ENCODE measurements at regions not wholly inside any gene's neighbourhood (a gene's known extent, or its start where the extent isn't known, plus 50 kb on each side); places are given as distances from the start of the nearest gene placed in this dataset.

DNA sequence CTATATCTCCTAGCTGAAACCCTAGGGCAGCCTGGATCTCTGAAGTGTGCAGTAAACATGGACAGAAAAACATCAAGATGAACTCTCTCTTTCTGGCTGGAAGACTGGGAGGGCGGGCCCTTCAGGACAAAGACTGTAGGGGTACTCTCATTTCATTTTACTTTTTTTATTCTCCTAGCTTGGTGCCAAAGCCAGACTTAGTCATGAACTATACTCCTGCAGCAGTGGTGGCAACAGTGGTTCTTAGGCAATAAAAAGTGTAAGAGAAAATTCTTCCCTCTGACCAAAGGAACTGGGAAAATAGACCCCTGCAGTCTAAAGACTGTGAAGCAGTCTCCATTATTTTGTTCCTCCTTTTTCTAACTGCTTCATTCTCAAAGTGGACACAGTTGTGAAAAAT lies 213.8 kb upstream of the JUN start:
- DNase-seq = no peak

DNA sequence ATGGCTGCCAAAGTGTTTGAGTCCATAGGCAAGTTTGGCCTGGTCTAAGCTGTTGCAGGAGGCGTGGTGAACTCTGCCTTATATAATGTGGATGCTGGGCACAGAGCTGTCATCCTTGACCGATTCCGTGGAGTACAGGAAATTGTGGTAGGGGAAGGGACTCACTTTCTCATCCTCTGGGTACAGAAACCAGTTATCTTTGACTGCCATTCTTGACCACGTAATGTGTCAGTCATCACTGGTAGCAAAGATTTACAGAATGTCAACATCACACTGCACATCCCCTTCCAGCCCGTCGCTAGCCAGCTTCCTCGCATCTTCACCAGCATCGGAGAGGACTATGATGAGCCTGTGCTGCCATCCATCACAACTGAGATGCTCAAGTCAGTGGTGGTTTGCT lies 215.8 kb upstream of the JUN start:
- DNase-seq = no peak

GRCh38 chr1:59004755-59005154 lies 220.9 kb upstream of the JUN start:
- DNase-seq = no peak

DNA sequence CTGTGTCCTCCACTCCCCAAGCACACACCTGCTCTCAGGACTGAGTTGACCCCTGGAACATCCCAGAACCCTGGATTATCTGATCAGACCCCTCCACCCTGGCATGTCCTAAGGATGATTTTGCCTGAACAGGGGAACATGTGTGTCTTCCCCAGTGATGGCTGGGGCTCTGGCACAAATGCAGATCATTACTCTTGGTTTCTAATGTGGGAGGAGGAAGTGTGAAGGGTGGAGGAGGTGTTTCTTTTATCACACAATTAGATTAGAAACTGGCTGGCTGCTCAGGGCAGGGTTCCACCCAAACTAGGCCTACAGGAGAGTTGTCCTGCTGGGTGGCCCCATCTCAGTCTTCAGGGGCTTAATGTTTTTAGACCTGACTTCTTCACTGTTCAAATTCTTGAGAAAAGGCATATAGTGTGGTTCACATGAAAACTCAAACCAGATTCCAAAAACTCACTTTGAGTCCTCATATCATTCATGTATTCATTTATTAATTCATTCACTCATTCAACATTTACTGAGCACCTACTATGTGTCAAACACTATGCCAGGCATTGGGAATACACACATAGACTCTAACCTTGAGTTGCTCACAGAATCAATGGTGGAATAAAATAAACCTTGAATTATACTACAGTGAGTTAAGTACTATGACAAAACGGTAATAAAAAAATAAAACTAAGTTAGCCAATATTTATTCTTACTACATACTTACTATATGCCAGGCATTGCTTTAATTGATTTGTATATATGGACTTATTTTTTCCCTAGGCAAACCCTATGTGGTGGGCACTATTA lies 221.8 kb upstream of the JUN start:
- DNase-seq = no peak

DNA sequence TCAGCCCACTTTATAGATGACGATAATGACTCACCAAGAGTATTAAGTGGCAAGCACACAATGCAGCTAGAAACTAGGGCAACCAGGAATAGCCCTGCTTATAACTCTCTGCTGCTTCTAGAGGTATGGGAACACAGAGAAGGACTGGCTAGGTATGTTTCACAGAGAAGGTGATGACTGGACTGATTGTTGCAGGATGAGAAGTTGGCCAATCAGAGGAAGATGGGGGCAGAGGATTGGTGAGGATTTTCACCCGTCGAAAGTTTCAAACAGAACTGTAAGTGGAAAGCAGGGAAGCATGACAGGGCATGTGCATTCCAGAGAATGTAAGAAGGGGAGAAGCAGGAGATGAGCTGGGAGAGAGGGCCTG lies 222.4 kb upstream of the JUN start:
- no peak for DNase-seq

- DNase-seq = no peak
These were observed 223.1 kb upstream of the JUN start for GRCh38 chr1:59006932-59007331.

DNA sequence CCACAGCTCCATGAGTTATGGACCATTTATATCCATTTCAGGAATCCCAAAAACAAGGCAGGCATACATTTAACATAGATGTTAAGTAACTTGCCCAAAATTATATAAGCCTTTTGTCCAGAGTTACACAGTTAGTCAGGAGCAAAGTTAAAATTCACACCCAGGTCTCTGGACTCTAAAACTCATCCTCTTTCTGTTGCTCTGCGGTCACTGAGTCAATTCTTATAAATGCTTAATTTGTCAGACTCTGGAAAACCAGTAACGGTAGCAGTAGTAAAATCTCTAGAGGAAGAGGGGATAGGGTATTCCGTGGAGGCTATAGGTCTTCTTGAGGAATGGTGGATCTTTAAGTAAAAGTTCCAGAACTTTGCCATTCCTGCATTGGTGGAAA lies 223.6 kb upstream of the JUN start:
- no peak for DNase-seq

GRCh38 chr1:59007820-59008598 lies 224.2 kb upstream of the JUN start:
- no peak for DNase-seq

GRCh38 chr1:59008599-59009347 lies 224.9 kb upstream of the JUN start:
- no peak for DNase-seq

GRCh38 chr1:59011663-59012062 lies 227.8 kb upstream of the JUN start:
- DNase-seq = no peak

- DNase-seq = no peak
These were observed 228.5 kb upstream of the JUN start for GRCh38 chr1:59012378-59012777.

DNA sequence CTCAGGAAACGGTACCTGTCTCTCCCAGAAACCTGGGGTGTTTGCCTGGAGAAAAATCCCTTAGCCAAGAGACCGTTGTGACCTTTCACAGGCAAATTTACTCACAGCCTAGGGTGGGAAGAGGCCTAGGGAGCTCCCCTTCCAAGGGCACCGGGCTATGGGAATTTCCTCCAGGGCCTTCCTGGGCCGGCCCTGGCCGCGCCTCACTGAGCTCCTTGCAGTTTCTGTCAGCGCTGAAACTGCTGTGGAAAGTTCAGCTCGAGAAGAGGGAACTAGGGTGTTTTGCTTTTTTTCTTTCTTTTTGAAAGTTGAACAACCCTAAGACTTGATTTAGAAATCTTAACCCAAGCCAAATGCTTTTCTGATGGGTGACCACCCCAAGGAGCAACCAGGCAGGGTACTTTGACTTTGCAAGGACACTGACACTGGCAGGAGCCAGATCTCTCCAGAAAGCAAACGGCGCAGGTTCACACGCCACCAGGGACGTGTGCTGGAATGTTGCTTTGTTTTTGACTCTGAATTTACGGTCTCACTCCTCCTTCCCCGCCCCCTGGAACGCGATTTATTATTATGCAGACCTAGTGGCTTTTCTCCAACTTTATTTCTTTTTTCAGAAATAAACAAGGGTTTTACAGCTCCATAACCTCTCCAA lies 229.6 kb upstream of the JUN start:
- peak in 4 of 56 donors; percentile 9 to 17 (median 10) for DNase-seq

- no peak for DNase-seq
These were observed 230.1 kb upstream of the JUN start for GRCh38 chr1:59013928-59014279.

GRCh38 chr1:59014827-59015226 lies 231.0 kb upstream of the JUN start:
- no peak for DNase-seq

DNA sequence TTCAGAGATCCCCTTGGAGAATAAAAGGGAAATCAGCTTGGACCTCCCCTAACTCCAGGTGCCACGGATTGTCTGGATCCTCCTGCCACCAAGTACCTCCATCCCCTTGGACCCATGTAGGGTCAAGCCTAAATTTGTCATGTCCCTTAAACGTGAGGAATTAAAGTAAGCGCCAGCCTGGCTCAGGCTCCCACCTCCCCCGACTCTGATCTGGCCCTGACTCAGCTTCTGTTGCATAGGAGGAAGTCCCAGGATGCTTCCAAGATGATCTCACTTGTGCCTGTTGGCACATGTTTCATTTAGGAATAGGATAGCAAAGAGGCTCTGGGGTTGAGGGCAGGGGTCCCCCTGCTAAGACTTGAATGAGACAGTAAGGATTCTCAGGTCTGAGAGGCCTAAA lies 231.9 kb upstream of the JUN start:
- DNase-seq = no peak

- DNase-seq = no peak
These were observed 232.5 kb upstream of the JUN start for GRCh38 chr1:59016390-59016789.

- DNase-seq = no peak
These were observed 233.8 kb upstream of the JUN start for GRCh38 chr1:59017501-59018231.

DNA sequence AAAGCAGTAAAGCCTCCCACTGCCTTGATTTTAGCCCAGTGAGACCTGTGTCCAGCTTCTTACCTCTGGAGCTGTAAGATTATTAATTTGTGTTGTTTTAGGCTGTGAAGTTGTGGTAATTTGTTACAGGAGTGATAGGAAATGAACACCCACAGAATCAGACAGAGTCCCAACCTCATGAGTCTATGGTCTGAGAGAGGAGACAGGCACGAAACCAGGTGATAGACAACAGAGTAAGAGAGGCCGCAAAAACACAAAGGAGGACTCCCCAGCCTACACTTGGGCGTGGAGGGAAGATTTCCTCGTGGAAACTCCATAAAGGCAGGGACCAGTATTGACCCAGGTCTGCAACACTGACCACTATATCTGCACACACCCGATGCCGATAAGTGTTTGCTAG lies 234.6 kb upstream of the JUN start:
- DNase-seq = no peak

GRCh38 chr1:59018860-59019259 lies 235.0 kb upstream of the JUN start:
- no peak for DNase-seq

GRCh38 chr1:59020151-59020997 lies 236.5 kb upstream of the JUN start:
- peak in 1 of 56 donors; percentile 3 for DNase-seq

Measured in amygdala (tissue), 56 donors.